ENCODE measurements at regions not wholly inside any gene's neighbourhood (a gene's known extent, or its start where the extent isn't known, plus 50 kb on each side); places are given as distances from the start of the nearest gene placed in this dataset.

DNA sequence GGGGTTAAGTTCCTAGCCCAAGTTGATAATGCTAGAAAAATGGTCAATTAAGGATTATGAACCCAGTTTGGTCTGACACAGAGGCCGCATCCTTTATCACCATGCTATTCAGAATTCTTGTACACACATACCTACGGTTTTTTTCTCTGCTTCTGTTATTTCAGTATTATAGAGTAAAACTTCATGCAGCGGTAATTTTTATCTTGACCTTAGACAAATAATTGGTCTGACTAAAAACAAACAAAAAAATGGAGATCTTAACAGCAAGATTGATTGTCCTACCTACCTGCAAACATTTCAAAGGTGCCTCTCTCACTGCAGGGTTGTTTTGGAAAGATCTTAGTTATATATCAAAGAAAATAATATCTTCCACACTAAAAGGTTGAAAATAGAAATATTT is 201.9 kb upstream of the PRICKLE1 start:
- no peak for ATAC-seq
- intact Hi-C loops (cut with DNase I): no loop called here
- H3K4me1 ChIP-seq: no peaks in the 10 kb centered on the region
- H3K9me3 ChIP-seq: no peaks in the 10 kb centered on the region
- TF ChIP-seq, protein P1, sequence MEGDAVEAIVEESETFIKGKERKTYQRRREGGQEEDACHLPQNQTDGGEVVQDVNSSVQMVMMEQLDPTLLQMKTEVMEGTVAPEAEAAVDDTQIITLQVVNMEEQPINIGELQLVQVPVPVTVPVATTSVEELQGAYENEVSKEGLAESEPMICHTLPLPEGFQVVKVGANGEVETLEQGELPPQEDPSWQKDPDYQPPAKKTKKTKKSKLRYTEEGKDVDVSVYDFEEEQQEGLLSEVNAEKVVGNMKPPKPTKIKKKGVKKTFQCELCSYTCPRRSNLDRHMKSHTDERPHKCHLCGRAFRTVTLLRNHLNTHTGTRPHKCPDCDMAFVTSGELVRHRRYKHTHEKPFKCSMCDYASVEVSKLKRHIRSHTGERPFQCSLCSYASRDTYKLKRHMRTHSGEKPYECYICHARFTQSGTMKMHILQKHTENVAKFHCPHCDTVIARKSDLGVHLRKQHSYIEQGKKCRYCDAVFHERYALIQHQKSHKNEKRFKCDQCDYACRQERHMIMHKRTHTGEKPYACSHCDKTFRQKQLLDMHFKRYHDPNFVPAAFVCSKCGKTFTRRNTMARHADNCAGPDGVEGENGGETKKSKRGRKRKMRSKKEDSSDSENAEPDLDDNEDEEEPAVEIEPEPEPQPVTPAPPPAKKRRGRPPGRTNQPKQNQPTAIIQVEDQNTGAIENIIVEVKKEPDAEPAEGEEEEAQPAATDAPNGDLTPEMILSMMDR (IDR thresholded peaks at IDR 0.05): no peak
- no peaks in the 10 kb centered on the region for H3K27me3 ChIP-seq (ENCODE audit: low read depth)
- no peak for DNase-seq
- H3K4me3 ChIP-seq: no peak overlapping the region
- H3K27ac ChIP-seq: no peak overlapping the region
- no peaks in the 10 kb centered on the region for H3K36me3 ChIP-seq

DNA sequence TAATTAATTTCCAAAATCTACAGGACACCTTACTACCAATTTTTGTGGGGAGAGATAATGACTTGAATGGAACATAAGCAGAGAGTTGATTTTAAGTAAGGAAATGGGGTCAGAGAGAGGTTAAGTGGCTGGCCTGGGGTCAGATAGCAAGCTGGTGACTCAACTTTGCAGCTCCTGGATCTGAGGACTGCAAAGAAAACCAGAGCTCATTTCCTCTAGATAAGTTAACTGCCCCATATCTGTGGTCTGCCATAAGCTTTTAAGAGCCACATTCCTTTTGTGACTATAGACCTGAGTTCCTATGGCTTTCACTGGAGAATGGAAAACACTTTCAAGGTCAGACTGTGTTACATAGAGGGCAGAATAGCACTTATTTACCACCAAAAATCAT is 201.2 kb upstream of the PRICKLE1 start:
- H3K36me3 ChIP-seq: no peaks in the 10 kb centered on the region
- H3K27me3 ChIP-seq (ENCODE audit: low read depth): no peaks in the 10 kb centered on the region
- TF ChIP-seq, protein P1 (IDR thresholded peaks at IDR 0.05): no peak
- no peaks in the 10 kb centered on the region for H3K9me3 ChIP-seq
- no peaks in the 10 kb centered on the region for H3K4me1 ChIP-seq
- ATAC-seq (no peak), DNase-seq (no peak)
- intact Hi-C loops (cut with DNase I): no loop called here
- H3K27ac ChIP-seq: no peak overlapping the region
- H3K4me3 ChIP-seq: no peak overlapping the region

DNA sequence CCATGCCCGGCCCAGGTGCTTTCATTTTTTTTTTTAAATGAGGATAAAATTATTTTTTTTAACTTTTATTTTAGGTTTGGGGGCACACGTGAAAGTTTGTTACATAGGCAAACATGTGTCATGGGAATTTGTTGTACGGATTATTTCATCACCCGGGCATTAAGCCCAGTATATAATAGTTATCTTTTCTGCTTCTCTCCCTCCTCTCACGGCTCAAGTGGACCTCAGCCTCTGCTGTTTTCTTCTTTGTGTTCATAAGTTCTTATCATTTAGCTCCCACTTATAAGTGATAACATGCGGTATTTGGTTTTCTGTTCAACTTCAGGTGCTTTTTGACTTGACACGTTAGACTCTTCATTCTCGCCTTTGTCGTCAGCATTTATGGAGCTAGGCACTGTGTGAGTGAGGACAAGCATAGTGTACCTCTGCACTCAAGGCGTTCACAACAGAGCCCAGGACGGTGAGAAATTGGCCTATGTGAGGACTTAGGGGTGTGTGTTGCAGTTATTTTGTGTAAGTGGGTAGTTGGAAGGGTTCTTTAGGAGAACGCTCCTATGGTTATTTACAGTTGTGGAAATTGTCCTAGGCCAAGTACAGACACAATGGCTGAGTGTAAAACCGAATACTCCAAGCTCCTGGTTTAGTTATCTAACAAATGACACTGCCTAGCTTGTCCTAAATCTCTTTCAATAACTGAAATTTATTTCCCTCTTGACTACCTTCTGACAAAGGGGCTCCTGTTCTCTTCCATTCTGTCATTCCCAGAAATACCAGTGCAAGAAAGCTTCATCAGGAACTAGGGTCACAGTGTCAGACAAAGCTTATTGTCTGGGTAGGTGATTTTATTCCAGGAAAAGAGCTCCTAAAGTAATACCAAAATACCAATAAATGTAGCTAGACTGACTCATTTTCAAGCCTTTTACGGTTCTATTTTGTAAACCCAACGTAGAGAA is 200.5 kb upstream of the PRICKLE1 start:
- intact Hi-C loops (cut with DNase I): no loop called here
- Histone ChIP-seq H3K27ac (no peak overlapping the region), H3K36me3 (no peaks in the 10 kb centered on the region), H3K9me3 (no peaks in the 10 kb centered on the region), H3K4me1 (no peaks in the 10 kb centered on the region), H3K4me3 (no peak overlapping the region), H3K27me3 (ENCODE audit: low read depth) (no peaks in the 10 kb centered on the region)
- ATAC-seq: peak in 1 of 2 donors; percentile 33
- TF ChIP-seq, protein P1 (IDR thresholded peaks at IDR 0.05): no peak
- no peak for DNase-seq

DNA sequence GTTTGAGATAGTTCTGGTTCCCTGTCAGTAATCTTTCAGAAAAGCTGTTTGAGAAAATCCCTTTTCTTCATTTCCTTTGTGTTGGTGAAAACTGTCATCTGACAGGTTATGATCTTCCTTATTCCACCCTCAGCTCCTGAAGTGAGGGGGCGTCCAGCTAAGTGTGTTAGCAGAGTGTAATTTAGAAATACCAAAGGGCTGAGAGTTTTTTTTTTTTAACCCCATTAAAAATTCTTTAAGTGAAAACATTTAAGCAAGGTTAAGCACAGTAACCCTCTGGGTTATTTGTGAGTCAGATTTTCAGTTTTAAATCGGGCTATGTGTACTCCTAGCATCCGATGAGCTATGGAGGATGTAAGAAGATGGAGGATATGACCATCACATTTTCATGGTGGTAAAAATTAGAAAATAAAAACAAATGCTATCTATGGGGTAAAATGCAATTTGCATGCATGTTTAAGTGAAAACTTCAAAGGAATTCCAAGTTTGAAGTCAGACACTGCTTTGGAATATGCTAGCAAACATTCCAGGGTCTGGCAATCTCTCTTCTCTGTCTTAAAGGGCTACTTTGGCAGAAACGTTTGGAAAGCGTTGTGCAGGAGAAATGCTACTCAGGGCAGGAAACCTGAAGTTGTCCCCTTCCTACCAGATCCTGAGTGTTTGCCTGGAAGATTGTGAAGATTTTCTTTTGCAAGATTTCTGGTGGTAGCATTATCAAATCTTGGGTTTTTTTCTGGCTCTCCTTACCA is 197.0 kb upstream of the PRICKLE1 start:
- no peak for ATAC-seq
- TF ChIP-seq, protein P1 (IDR thresholded peaks at IDR 0.05): no peak
- no peak for DNase-seq
- intact Hi-C loops (cut with DNase I): no loop called here
- Histone ChIP-seq H3K36me3 (no peaks in the 10 kb centered on the region), H3K9me3 (no peaks in the 10 kb centered on the region), H3K27ac (no peak overlapping the region), H3K4me1 (no peaks in the 10 kb centered on the region), H3K27me3 (ENCODE audit: low read depth) (no peaks in the 10 kb centered on the region), H3K4me3 (no peak overlapping the region)

DNA sequence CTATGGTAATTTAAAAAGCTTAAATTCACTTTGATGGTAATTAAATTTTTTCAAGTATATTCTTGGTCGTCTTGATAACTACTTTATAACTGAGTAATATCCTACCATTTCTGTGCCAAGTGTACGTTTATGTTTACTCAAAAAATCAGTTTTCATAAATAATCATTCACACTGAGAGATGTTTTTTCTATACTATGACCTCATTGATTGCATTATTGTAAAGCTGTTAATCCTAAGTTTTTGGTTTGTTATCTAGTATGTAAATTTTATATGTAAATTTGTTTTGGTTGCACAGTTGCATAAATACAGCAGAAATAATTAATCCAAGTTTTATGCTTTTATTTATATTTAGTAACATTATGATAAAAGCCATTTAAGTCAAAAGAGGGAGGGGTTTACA is 196.4 kb upstream of the PRICKLE1 start:
- H3K9me3 ChIP-seq: no peaks in the 10 kb centered on the region
- no peaks in the 10 kb centered on the region for H3K36me3 ChIP-seq
- intact Hi-C loops (cut with DNase I): no loop called here
- no peaks in the 10 kb centered on the region for H3K27me3 ChIP-seq (ENCODE audit: low read depth)
- DNase-seq: no peak
- no peak overlapping the region for H3K27ac ChIP-seq
- ATAC-seq: no peak
- TF ChIP-seq, protein P1 (IDR thresholded peaks at IDR 0.05): no peak
- H3K4me1 ChIP-seq: no peaks in the 10 kb centered on the region
- no peak overlapping the region for H3K4me3 ChIP-seq

Measured in lower lobe of right lung (tissue), 2 donors.